NK-92 (cell line): ENCODE measurements at regions not wholly inside any gene's neighbourhood (a gene's known extent, or its start where the extent isn't known, plus 50 kb on each side); places are given as distances from the start of the nearest gene placed in this dataset.

Experiments
- DNase-seq: peaks from one replicate; lab custom pipeline; 2025; ENCODE audit not compliant: unreplicated experiment; lab: John Stamatoyannopoulos, UW

- no peak for DNase-seq
Measured at GRCh38 chr2:176709149-176709951, 440.1 kb downstream of the MTX2 start.

GRCh38 chr2:176709991-176710390 lies 440.7 kb downstream of the MTX2 start:
- no peak for DNase-seq

- DNase-seq, result no peak
Measured at GRCh38 chr2:176710657-176711186, 441.5 kb downstream of the MTX2 start.

- DNase-seq, result no peak
Measured at GRCh38 chr2:176725873-176726645, 456.8 kb downstream of the MTX2 start.

- no peak for DNase-seq
Measured at GRCh38 chr2:176727696-176728095, 458.5 kb downstream of the MTX2 start.

- no peak for DNase-seq
Measured at GRCh38 chr2:176729706-176730569, 460.7 kb downstream of the MTX2 start.

GRCh38 chr2:176732780-176733179 lies 463.5 kb downstream of the MTX2 start:
- DNase-seq, result no peak

GRCh38 chr2:176733698-176734430 lies 464.6 kb downstream of the MTX2 start:
- no peak for DNase-seq

GRCh38 chr2:176734868-176735267 lies 465.6 kb downstream of the MTX2 start:
- DNase-seq, result no peak

GRCh38 chr2:176742271-176742670 lies 470.3 kb upstream of the HNRNPA3 start:
- no peak for DNase-seq

- no peak for DNase-seq
Measured at GRCh38 chr2:176743671-176744070, 468.9 kb upstream of the HNRNPA3 start.

- no peak for DNase-seq
Measured at GRCh38 chr2:176744146-176744545, 468.4 kb upstream of the HNRNPA3 start.

GRCh38 chr2:176745543-176746200 lies 466.9 kb upstream of the HNRNPA3 start:
- no peak for DNase-seq

GRCh38 chr2:176746411-176746810 lies 466.2 kb upstream of the HNRNPA3 start:
- no peak for DNase-seq

GRCh38 chr2:176747506-176747905 lies 465.1 kb upstream of the HNRNPA3 start:
- DNase-seq, result no peak

GRCh38 chr2:176747928-176748327 lies 464.7 kb upstream of the HNRNPA3 start:
- DNase-seq, result no peak

- DNase-seq, result no peak
Measured at GRCh38 chr2:176748662-176749061, 463.9 kb upstream of the HNRNPA3 start.

GRCh38 chr2:176751314-176752227 lies 461.0 kb upstream of the HNRNPA3 start:
- no peak for DNase-seq

GRCh38 chr2:176752295-176752694 lies 460.3 kb upstream of the HNRNPA3 start:
- DNase-seq, result no peak
